Endothelial cell of umbilical vein (primary cell): ENCODE measurements at regions not wholly inside any gene's neighbourhood (a gene's known extent, or its start where the extent isn't known, plus 50 kb on each side); places are given as distances from the start of the nearest gene placed in this dataset.

Experiments
- BruUV-seq: library from RNA; stranded (reverse); fragments of 400-500 nt; replicated peaks from 2 replicates; lab custom pipeline; 2021; lab: Mats Ljungman, UMichigan
- CTCF ChIA-PET: fragments of 300-600, 350-600 bp; sonication (Branson Sonifier 250); formaldehyde crosslinking; loops from one replicate; lab custom pipeline; 2021; ENCODE audit warnings: antibody characterized with exemption, inconsistent platforms; lab: Charles Lee
- POLR2A ChIA-PET: fragments of 300-600, 350-600 bp; sonication (Branson Sonifier 250); formaldehyde crosslinking; loops from one replicate; lab custom pipeline; 2021; ENCODE audit warnings: antibody characterized with exemption, inconsistent platforms; lab: Charles Lee
- DNase-seq: peaks from one replicate; pipeline ENCODE4 v3.0.0-alpha.2; 2011; ENCODE audit warnings: low read depth, low spot score
- FAIRE-seq: peaks from 2 replicates; lab custom pipeline; 2011; peaks lifted over from hg19 to GRCh38; lab: Jason Lieb, UNC
- H2AFZ ChIP-seq: 2 replicates; pipeline ENCODE4 v1.6.0; 2012; ENCODE audit warnings: low read depth, low read length, control low read depth, inconsistent platforms
- H3K27ac ChIP-seq: 2 replicates; pipeline ENCODE4 v1.5.1; 2011; ENCODE audit warnings: low read depth, mild to moderate bottlenecking, control low read depth, low read length, moderate library complexity; ENCODE audit not compliant: insufficient read depth
- H3K27me3 ChIP-seq, 2 experiments: 2 replicates each; pipeline versions ENCODE4 v1.6.0 to v1.6.1; 2011; ENCODE audit warnings: low read length in 2 of 2, mixed read lengths in 1 of 2; ENCODE audit not compliant: control insufficient read depth in 2 of 2, insufficient read depth in 2 of 2
- H3K36me3 ChIP-seq, 2 experiments: 2 replicates in 1 of 2; 3 replicates in 1 of 2; pipeline ENCODE4 v1.5.1; 2011; ENCODE audit warnings: low read length in 2 of 2, mild to moderate bottlenecking in 1 of 2, moderate library complexity in 1 of 2; ENCODE audit not compliant: control insufficient read depth in 2 of 2, insufficient read depth in 2 of 2; ENCODE audit errors: extremely low read depth in 1 of 2
- H3K4me1 ChIP-seq: 3 replicates; pipeline ENCODE4 v1.5.1; 2011; ENCODE audit warnings: mild to moderate bottlenecking, low read length; ENCODE audit not compliant: control insufficient read depth, insufficient read depth; ENCODE audit errors: extremely low read depth
- H3K4me2 ChIP-seq: 2 replicates; pipeline ENCODE4 v1.6.1; 2011; ENCODE audit warnings: low read length, control low read depth, mixed read lengths; ENCODE audit not compliant: insufficient read depth
- H3K4me3 ChIP-seq, 3 experiments: fragments of 200-600 bp in 1 of 3; sonication (generic), shearing (Covaris generic) in 1 of 3; replicated peaks in 1 of 3; 2 replicates each; pipeline ENCODE4 v1.5.1; 2011 to 2016; ENCODE audit warnings: control low read depth in 3 of 3, low read length in 3 of 3, mild to moderate bottlenecking in 2 of 3, inconsistent platforms in 1 of 3, low read depth in 1 of 3, moderate library complexity in 1 of 3; ENCODE audit not compliant: insufficient read depth in 1 of 3
- H3K79me2 ChIP-seq: 2 replicates; pipeline ENCODE4 v1.6.0; 2012; ENCODE audit warnings: low read length, inconsistent platforms; ENCODE audit not compliant: control insufficient read depth, insufficient read depth
- H3K9ac ChIP-seq: replicated peaks from 2 replicates; pipeline ENCODE3; 2011; ENCODE audit warnings: low read length, control low read depth; ENCODE audit not compliant: insufficient read depth; ENCODE audit errors: extremely low read depth
- H3K9me1 ChIP-seq: replicated peaks from 3 replicates; pipeline ENCODE4 v1.6.0; 2011; ENCODE audit warnings: mild to moderate bottlenecking, low read length; ENCODE audit not compliant: control insufficient read depth, insufficient read depth; ENCODE audit errors: extremely low read depth
- H3K9me3 ChIP-seq: replicated peaks from 2 replicates; pipeline ENCODE4 v1.5.1; 2012; ENCODE audit warnings: low read length, inconsistent platforms; ENCODE audit not compliant: control insufficient read depth, insufficient read depth
- H4K20me1 ChIP-seq: replicated peaks from 2 replicates; pipeline ENCODE3; 2011; ENCODE audit warnings: mild to moderate bottlenecking, low read length; ENCODE audit not compliant: control insufficient read depth, insufficient read depth; ENCODE audit errors: extremely low read depth
- EZH2 ChIP-seq: IDR thresholded peaks from 2 replicates; pipeline ENCODE4 v1.6.1; 2012; ENCODE audit warnings: borderline replicate concordance, low read depth, mild to moderate bottlenecking, moderate library complexity, low read length, inconsistent platforms; ENCODE audit not compliant: severe bottlenecking
- FOS ChIP-seq: IDR thresholded peaks from 2 replicates; pipeline ENCODE4 v1.6.1; 2011; ENCODE audit warnings: mild to moderate bottlenecking, low read length, moderate library complexity, borderline replicate concordance; ENCODE audit not compliant: insufficient read depth
- GATA2 ChIP-seq: IDR thresholded peaks from 2 replicates; pipeline ENCODE4 v1.7.0; 2011; ENCODE audit warnings: low read depth, mild to moderate bottlenecking, moderate library complexity, mixed read lengths, low read length; ENCODE audit not compliant: insufficient read length, insufficient read depth
- JUN ChIP-seq: IDR thresholded peaks from 2 replicates; pipeline ENCODE4 v1.6.1; 2011; ENCODE audit warnings: borderline replicate concordance, low read depth; ENCODE audit not compliant: insufficient read length, insufficient read depth
- MAX ChIP-seq: IDR thresholded peaks from 2 replicates; pipeline ENCODE4 v1.6.1; 2011; ENCODE audit not compliant: insufficient read depth, insufficient read length
- MYC ChIP-seq: IDR thresholded peaks from one replicate; pipeline ENCODE4 v1.6.1; 2011; ENCODE audit warnings: mild to moderate bottlenecking, low read depth, low read length
- POLR2A ChIP-seq: IDR thresholded peaks from 2 replicates; pipeline ENCODE4 v1.6.1; 2012; ENCODE audit warnings: low read depth, mild to moderate bottlenecking, control low read depth, low read length
- POLR2AphosphoS5 ChIP-seq: IDR thresholded peaks from 2 replicates; pipeline ENCODE4 v1.6.1; 2012; ENCODE audit warnings: low read depth, mild to moderate bottlenecking, control low read depth, low read length, moderate library complexity; ENCODE audit not compliant: insufficient read depth
- dilution Hi-C: fragments of 300-500 bp; cut with MboI; formaldehyde crosslinking; loops from one replicate; pipeline ENCODE4 v1.15.0; 2019; ENCODE audit warnings: low sequenced_read_pairs; ENCODE audit not compliant: extremely low pct_ligation_motif_present
- intact Hi-C: fragments of 100-400 bp; cut with micrococcal nuclease; formaldehyde crosslinking; loops from one replicate; pipeline ENCODE4 v1.10.0; 2022
- TF ChIP-seq, protein P1 (sequence below), 2 donors: IDR thresholded peaks; 1 replicate in 1 of 2; 2 replicates in 1 of 2; pipeline ENCODE4 v1.5.1; 2011; ENCODE audit warnings: low read length in 2 of 2, mild to moderate bottlenecking in 2 of 2, moderate library complexity in 2 of 2, control low read depth in 1 of 2, inconsistent platforms in 1 of 2, low read depth in 1 of 2; ENCODE audit not compliant: insufficient read depth in 1 of 2; ENCODE audit errors: extremely low read depth in 1 of 2

DNA sequence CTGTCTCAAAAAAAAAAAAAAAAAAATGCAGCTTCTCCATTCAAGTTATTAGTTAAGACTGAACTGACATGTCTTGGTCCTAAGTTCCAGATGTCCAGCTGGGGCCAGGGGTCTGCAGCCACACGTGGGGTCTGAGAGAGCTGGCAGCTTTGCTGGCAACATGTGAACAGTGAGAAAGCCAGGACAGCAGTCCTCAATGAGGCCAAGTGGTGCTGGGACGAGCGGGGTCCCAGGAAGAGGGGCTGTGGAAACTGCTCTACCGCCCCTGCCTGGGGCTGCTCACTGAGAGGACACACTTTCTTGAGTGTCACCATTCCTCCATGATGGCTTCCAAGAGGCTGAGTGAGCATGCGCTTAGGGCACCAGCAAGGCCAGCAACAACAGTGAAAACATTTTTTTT is 100.7 kb upstream of the TAF1B start:
- Histone ChIP-seq H3K4me1 (peaks cover 2% of the 10 kb centered on the region), H3K4me3 (no peak overlapping the region), H3K27me3 (peaks cover 4 to 6% of the 10 kb centered on the region in 2 experiments), H3K9ac (no peak overlapping the region), H3K9me1 (no peaks in the 10 kb centered on the region), H3K9me3 (no peaks in the 10 kb centered on the region), H2AFZ (no peak overlapping the region), H3K4me2 (no peak overlapping the region), H3K36me3 (no peaks in the 10 kb centered on the region), H4K20me1 (no peaks in the 10 kb centered on the region), H3K79me2 (no peaks in the 10 kb centered on the region), H3K27ac (no peak overlapping the region)
- FAIRE-seq, result no peak
- no peak for DNase-seq
- intact Hi-C loops (no loop called here), dilution Hi-C loops (no loop called here)
- BruUV-seq, result no TSS peak
- CTCF ChIA-PET, result no interaction called here
- TF ChIP-seq POLR2A (no peak), MAX (no peak), POLR2AphosphoS5 (no peak), EZH2 (no peak), MYC (no peak), JUN (no peak), FOS (no peak), GATA2 (no peak)
- TF ChIP-seq, protein P1, sequence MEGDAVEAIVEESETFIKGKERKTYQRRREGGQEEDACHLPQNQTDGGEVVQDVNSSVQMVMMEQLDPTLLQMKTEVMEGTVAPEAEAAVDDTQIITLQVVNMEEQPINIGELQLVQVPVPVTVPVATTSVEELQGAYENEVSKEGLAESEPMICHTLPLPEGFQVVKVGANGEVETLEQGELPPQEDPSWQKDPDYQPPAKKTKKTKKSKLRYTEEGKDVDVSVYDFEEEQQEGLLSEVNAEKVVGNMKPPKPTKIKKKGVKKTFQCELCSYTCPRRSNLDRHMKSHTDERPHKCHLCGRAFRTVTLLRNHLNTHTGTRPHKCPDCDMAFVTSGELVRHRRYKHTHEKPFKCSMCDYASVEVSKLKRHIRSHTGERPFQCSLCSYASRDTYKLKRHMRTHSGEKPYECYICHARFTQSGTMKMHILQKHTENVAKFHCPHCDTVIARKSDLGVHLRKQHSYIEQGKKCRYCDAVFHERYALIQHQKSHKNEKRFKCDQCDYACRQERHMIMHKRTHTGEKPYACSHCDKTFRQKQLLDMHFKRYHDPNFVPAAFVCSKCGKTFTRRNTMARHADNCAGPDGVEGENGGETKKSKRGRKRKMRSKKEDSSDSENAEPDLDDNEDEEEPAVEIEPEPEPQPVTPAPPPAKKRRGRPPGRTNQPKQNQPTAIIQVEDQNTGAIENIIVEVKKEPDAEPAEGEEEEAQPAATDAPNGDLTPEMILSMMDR (IDR thresholded peaks at IDR 0.05; ENCODE audit: extremely low read depth in 1 of 2, insufficient read depth in 1 of 2, low read depth in 1 of 2, low read length in 2 of 2), result no peak
- POLR2A ChIA-PET, result no interaction called here
